Astrocyte (in vitro differentiated cells and primary cell): ENCODE measurements at regions not wholly inside any gene's neighbourhood (a gene's known extent, or its start where the extent isn't known, plus 50 kb on each side); places are given as distances from the start of the nearest gene placed in this dataset.

ENCODE experiments used
- DNase-seq: peaks from one replicate; pipeline ENCODE4 v3.0.0-alpha.2; 2010; ENCODE audit warnings: low read depth
- FAIRE-seq: peaks from 2 replicates; lab custom pipeline; 2011; peaks lifted over from hg19 to GRCh38; lab: Jason Lieb, UNC
- H2AFZ ChIP-seq: 2 replicates; pipeline ENCODE4 v1.6.0; 2012; ENCODE audit warnings: low read depth, low read length, inconsistent platforms
- H3K27ac ChIP-seq: 2 replicates; pipeline ENCODE4 v1.5.1; 2011; ENCODE audit warnings: low read depth, low read length, inconsistent platforms
- H3K27me3 ChIP-seq: 2 replicates; pipeline ENCODE4 v1.6.0; 2011; ENCODE audit warnings: low read length, inconsistent platforms; ENCODE audit not compliant: insufficient read depth
- H3K36me3 ChIP-seq: 2 replicates; pipeline ENCODE4 v1.5.1; 2011; ENCODE audit warnings: low read length, inconsistent platforms; ENCODE audit not compliant: insufficient read depth
- H3K4me1 ChIP-seq: 2 replicates; pipeline ENCODE4 v1.5.1; 2011; ENCODE audit warnings: low read length, inconsistent platforms; ENCODE audit not compliant: insufficient read depth
- H3K4me2 ChIP-seq: 2 replicates; pipeline ENCODE4 v1.6.0; 2012; ENCODE audit warnings: low read length, inconsistent platforms
- H3K4me3 ChIP-seq: 2 replicates; pipeline ENCODE4 v1.5.1; 2011; ENCODE audit warnings: low read depth, mild to moderate bottlenecking, low read length, inconsistent platforms; ENCODE audit not compliant: insufficient read depth
- H3K79me2 ChIP-seq: 2 replicates; pipeline ENCODE4 v1.6.0; 2012; ENCODE audit warnings: mild to moderate bottlenecking, low read length, inconsistent platforms; ENCODE audit not compliant: insufficient read depth
- H3K9ac ChIP-seq: 2 replicates; pipeline ENCODE4 v1.6.0; 2012; ENCODE audit warnings: mild to moderate bottlenecking, low read length, inconsistent platforms
- H3K9me3 ChIP-seq: 2 replicates; pipeline ENCODE4 v1.5.1; 2012; ENCODE audit warnings: low read depth, mild to moderate bottlenecking, low read length, inconsistent platforms; ENCODE audit not compliant: insufficient read depth
- H4K20me1 ChIP-seq: 2 replicates; pipeline ENCODE4 v1.6.0; 2012; ENCODE audit warnings: low read length, inconsistent platforms; ENCODE audit not compliant: insufficient read depth
- H3K27ac Mint-ChIP-seq: one replicate; pipeline ENCODE4 v1.8.0; 2021; ENCODE audit warnings: mild to moderate bottlenecking, mixed read lengths; ENCODE audit not compliant: unreplicated experiment
- H3K27me3 Mint-ChIP-seq: one replicate; pipeline ENCODE4 v1.8.0; 2021; ENCODE audit warnings: low read depth, mixed read lengths; ENCODE audit not compliant: unreplicated experiment
- H3K36me3 Mint-ChIP-seq: one replicate; pipeline ENCODE4 v1.8.0; 2021; ENCODE audit warnings: low read depth, mixed read lengths; ENCODE audit not compliant: unreplicated experiment
- H3K4me1 Mint-ChIP-seq: one replicate; pipeline ENCODE4 v1.8.0; 2021; ENCODE audit warnings: low read depth, mixed read lengths; ENCODE audit not compliant: unreplicated experiment
- H3K4me3 Mint-ChIP-seq: one replicate; pipeline ENCODE4 v1.8.0; 2021; ENCODE audit warnings: mild to moderate bottlenecking, moderate library complexity, mixed read lengths; ENCODE audit not compliant: unreplicated experiment
- H3K9me3 Mint-ChIP-seq: one replicate; pipeline ENCODE4 v1.8.0; 2021; ENCODE audit warnings: mild to moderate bottlenecking, mixed read lengths; ENCODE audit not compliant: unreplicated experiment
- EZH2 ChIP-seq: IDR thresholded peaks from 2 replicates; pipeline ENCODE4 v1.6.1; 2012; ENCODE audit warnings: mild to moderate bottlenecking, low read length, inconsistent platforms; ENCODE audit not compliant: insufficient read depth
- TF ChIP-seq, protein P1 (sequence below): IDR thresholded peaks from 2 replicates; pipeline ENCODE4 v1.5.1; 2011; ENCODE audit warnings: low read depth, mild to moderate bottlenecking, inconsistent platforms, low read length, moderate library complexity; ENCODE audit not compliant: insufficient read depth

DNA sequence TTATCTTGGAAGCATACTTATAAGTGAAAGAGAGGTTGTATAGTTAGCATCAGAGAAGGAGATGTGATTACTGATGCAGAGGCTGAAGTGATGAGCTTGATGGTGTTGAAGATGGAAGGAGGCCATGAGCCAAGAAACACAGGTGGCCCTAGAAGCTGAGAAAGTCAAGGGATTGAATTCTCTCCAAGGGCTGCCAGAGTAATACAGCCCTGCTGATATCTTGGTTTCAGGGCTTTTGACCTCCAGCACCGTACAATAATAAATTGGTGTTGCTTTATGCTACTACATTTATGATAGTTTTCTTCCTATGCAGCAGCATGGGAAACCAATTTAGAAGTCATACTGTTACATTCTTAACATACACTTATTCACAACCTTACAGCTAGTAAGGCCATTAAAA, 1133.3 kb downstream of the AACS start:
- H3K4me3 Mint-ChIP-seq: no peak overlapping the region
- H3K4me1 Mint-ChIP-seq: no peaks in the 10 kb centered on the region
- H3K36me3 ChIP-seq: no peaks in the 10 kb centered on the region
- no peak overlapping the region for H3K9ac ChIP-seq
- H3K27me3 Mint-ChIP-seq: no peaks in the 10 kb centered on the region
- H3K9me3 Mint-ChIP-seq: peaks cover 2% of the 10 kb centered on the region
- no peak for TF ChIP-seq EZH2
- TF ChIP-seq, protein P1, sequence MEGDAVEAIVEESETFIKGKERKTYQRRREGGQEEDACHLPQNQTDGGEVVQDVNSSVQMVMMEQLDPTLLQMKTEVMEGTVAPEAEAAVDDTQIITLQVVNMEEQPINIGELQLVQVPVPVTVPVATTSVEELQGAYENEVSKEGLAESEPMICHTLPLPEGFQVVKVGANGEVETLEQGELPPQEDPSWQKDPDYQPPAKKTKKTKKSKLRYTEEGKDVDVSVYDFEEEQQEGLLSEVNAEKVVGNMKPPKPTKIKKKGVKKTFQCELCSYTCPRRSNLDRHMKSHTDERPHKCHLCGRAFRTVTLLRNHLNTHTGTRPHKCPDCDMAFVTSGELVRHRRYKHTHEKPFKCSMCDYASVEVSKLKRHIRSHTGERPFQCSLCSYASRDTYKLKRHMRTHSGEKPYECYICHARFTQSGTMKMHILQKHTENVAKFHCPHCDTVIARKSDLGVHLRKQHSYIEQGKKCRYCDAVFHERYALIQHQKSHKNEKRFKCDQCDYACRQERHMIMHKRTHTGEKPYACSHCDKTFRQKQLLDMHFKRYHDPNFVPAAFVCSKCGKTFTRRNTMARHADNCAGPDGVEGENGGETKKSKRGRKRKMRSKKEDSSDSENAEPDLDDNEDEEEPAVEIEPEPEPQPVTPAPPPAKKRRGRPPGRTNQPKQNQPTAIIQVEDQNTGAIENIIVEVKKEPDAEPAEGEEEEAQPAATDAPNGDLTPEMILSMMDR: no peak
- H2AFZ ChIP-seq: no peak overlapping the region
- H3K36me3 Mint-ChIP-seq: no peaks in the 10 kb centered on the region
- H3K27me3 ChIP-seq: no peaks in the 10 kb centered on the region
- no peak overlapping the region for H3K4me3 ChIP-seq
- no peak overlapping the region for H3K4me2 ChIP-seq
- H3K79me2 ChIP-seq: no peaks in the 10 kb centered on the region
- no peaks in the 10 kb centered on the region for H3K4me1 ChIP-seq
- H4K20me1 ChIP-seq: no peaks in the 10 kb centered on the region
- DNase-seq (no peak), FAIRE-seq (no peak)
- H3K27ac ChIP-seq: no peak overlapping the region
- H3K27ac Mint-ChIP-seq: no peak overlapping the region
- H3K9me3 ChIP-seq: peaks cover 2% of the 10 kb centered on the region

DNA sequence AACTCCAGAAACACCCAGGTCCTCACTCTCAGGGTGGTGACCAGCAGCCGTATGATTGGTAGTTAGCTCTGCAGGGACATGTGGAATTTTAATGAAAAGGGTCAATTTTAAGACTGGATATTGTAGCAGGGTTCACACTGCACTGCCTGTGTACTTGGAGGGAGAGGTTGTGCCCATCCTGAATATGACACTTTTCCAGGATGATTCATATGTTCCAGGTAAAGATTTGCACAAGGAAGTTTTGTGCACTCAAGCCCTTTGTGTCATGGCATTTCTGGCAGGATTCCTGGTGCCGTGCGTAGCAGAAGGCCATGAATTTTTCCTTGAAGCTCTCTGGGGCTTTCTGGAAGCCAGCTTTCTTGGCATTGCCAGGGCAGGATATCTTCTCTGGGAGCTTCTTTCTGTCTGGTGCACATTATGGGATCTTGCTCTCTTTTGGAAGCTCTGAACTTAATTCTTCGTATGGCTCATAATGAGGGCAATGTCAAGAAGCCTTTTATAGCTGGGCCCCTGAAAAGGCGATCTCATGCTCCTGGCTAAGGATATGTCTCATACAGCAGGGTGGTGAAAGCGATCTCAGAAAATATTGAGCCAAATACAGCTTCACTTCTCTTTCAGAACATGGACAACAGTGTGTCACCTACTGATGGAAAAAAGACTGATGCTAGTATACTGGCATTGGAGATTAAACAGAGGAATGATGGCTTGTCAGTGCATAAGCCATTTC, 1133.9 kb downstream of the AACS start:
- H3K79me2 ChIP-seq: no peaks in the 10 kb centered on the region
- no peak overlapping the region for H3K4me3 Mint-ChIP-seq
- H3K27me3 ChIP-seq: no peaks in the 10 kb centered on the region
- H3K9ac ChIP-seq: no peak overlapping the region
- no peaks in the 10 kb centered on the region for H3K36me3 Mint-ChIP-seq
- no peaks in the 10 kb centered on the region for H4K20me1 ChIP-seq
- peaks cover 2% of the 10 kb centered on the region for H3K9me3 ChIP-seq
- H3K27ac Mint-ChIP-seq: no peak overlapping the region
- no peak overlapping the region for H3K27ac ChIP-seq
- H3K4me1 ChIP-seq: no peaks in the 10 kb centered on the region
- no peak for TF ChIP-seq EZH2
- TF ChIP-seq, protein P1: no peak
- DNase-seq (no peak), FAIRE-seq (no peak)
- no peak overlapping the region for H2AFZ ChIP-seq
- H3K4me3 ChIP-seq: no peak overlapping the region
- no peaks in the 10 kb centered on the region for H3K4me1 Mint-ChIP-seq
- H3K9me3 Mint-ChIP-seq: peaks cover 2% of the 10 kb centered on the region
- no peaks in the 10 kb centered on the region for H3K27me3 Mint-ChIP-seq
- H3K36me3 ChIP-seq: no peaks in the 10 kb centered on the region
- no peak overlapping the region for H3K4me2 ChIP-seq

DNA sequence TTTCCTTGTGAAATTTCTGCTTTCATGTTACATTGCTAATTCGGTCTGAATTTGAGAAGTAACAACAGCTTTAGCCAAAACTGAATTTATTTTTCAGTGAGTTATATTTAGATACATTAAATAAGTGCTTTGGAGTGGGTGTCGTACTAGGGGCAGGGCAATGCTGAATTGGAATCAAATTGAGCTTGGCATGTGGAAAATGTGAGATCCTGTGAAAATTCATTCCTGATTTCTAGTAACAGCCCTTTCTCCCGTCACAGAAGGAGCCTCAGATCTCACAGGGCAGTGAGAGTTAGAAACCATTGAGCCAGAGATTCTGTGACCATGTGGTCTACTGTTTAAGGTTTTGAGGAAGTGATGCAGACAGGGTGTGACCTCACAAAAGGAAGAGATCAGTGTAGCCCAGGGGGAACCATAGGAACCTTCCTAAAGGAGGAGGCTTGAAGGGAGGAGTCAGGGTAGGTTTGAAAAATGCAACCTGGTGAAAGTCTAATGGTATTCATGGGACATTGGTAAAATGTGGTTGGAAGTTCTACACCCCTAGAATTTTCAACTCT, 1136.8 kb downstream of the AACS start:
- Mint-ChIP-seq H3K27me3 (no peaks in the 10 kb centered on the region), H3K27ac (no peak overlapping the region), H3K36me3 (no peaks in the 10 kb centered on the region), H3K4me3 (no peak overlapping the region), H3K4me1 (no peaks in the 10 kb centered on the region), H3K9me3 (peaks cover 2% of the 10 kb centered on the region)
- Histone ChIP-seq H3K4me1 (no peaks in the 10 kb centered on the region), H3K27me3 (no peaks in the 10 kb centered on the region), H3K4me3 (no peak overlapping the region), H3K36me3 (no peaks in the 10 kb centered on the region), H3K4me2 (no peak overlapping the region), H4K20me1 (no peaks in the 10 kb centered on the region), H3K9me3 (no peaks in the 10 kb centered on the region), H3K27ac (no peak overlapping the region), H3K79me2 (no peaks in the 10 kb centered on the region), H3K9ac (no peak overlapping the region), H2AFZ (no peak overlapping the region)
- no peak for DNase-seq
- TF ChIP-seq EZH2: no peak
- TF ChIP-seq, protein P1: no peak
- FAIRE-seq: no peak
